ENCODE measurements at regions not wholly inside any gene's neighbourhood (a gene's known extent, or its start where the extent isn't known, plus 50 kb on each side); places are given as distances from the start of the nearest gene placed in this dataset.

DNA sequence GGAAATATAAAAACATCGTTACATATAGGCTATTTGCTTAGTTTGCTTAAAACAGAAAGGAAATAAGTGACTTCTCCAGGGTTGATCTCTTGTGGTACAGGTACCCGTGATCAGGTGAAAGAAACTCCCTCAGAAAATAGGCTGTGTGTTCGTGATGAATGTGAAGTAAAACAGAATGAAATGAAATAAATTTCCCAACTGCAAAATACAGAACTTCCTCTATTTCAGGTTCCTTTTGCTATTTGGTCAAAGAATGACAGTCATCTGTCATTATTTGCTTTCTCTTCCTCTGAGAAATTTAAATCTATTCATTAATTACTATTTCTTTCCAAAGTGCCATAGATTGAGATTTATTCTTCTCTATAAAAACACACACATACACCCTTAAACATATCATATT is 408.1 kb downstream of the FAM170A start:
- TF ChIP-seq, protein P1, sequence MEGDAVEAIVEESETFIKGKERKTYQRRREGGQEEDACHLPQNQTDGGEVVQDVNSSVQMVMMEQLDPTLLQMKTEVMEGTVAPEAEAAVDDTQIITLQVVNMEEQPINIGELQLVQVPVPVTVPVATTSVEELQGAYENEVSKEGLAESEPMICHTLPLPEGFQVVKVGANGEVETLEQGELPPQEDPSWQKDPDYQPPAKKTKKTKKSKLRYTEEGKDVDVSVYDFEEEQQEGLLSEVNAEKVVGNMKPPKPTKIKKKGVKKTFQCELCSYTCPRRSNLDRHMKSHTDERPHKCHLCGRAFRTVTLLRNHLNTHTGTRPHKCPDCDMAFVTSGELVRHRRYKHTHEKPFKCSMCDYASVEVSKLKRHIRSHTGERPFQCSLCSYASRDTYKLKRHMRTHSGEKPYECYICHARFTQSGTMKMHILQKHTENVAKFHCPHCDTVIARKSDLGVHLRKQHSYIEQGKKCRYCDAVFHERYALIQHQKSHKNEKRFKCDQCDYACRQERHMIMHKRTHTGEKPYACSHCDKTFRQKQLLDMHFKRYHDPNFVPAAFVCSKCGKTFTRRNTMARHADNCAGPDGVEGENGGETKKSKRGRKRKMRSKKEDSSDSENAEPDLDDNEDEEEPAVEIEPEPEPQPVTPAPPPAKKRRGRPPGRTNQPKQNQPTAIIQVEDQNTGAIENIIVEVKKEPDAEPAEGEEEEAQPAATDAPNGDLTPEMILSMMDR (IDR thresholded peaks at IDR 0.05), result no peak
- no peak for TF ChIP-seq POLR2A (IDR thresholded peaks at IDR 0.05)

Measured in right lobe of liver (tissue), 4 donors.